Ishikawa (cell line): ENCODE measurements at regions not wholly inside any gene's neighbourhood (a gene's known extent, or its start where the extent isn't known, plus 50 kb on each side); places are given as distances from the start of the nearest gene placed in this dataset.

Experiments
- CEBPB ChIP-seq: IDR thresholded peaks from 2 replicates; pipeline ENCODE4 v1.6.1; 2012
- CREB1 ChIP-seq: IDR thresholded peaks from 2 replicates; pipeline ENCODE4 v1.6.1; 2012; ENCODE audit warnings: low read depth
- EGR1 ChIP-seq: IDR thresholded peaks from 2 replicates; pipeline ENCODE4 v1.6.1; 2012
- EP300 ChIP-seq: IDR thresholded peaks from 2 replicates; pipeline ENCODE4 v1.6.1; 2012; ENCODE audit warnings: borderline replicate concordance
- FOXM1 ChIP-seq: IDR thresholded peaks from 2 replicates; pipeline ENCODE4 v1.6.1; 2012; ENCODE audit warnings: low read depth, borderline replicate concordance
- NFIC ChIP-seq: IDR thresholded peaks from 2 replicates; pipeline ENCODE4 v1.6.1; 2012
- RAD21 ChIP-seq: IDR thresholded peaks from 2 replicates; pipeline ENCODE4 v1.6.1; 2012; ENCODE audit warnings: low read depth
- TAF1 ChIP-seq: IDR thresholded peaks from 2 replicates; pipeline ENCODE4 v1.6.1; 2012; ENCODE audit warnings: low read depth, mild to moderate bottlenecking
- TCF12 ChIP-seq: IDR thresholded peaks from 2 replicates; pipeline ENCODE4 v1.6.1; 2012; ENCODE audit warnings: low read depth
- TEAD4 ChIP-seq: IDR thresholded peaks from 2 replicates; pipeline ENCODE4 v1.6.1; 2012
- YY1 ChIP-seq: IDR thresholded peaks from 2 replicates; pipeline ENCODE4 v1.6.1; 2012; ENCODE audit warnings: low read depth
- ZBTB7A ChIP-seq: IDR thresholded peaks from 2 replicates; pipeline ENCODE4 v1.6.1; 2012; ENCODE audit warnings: low read depth
- TF ChIP-seq, protein P1 (sequence below): IDR thresholded peaks from 2 replicates; pipeline ENCODE4 v1.6.1; 2012
- TF ChIP-seq, protein P2 (sequence below): IDR thresholded peaks from 2 replicates; pipeline ENCODE4 v1.6.1; 2012
- TF ChIP-seq, protein P3 (sequence below): IDR thresholded peaks from 2 replicates; pipeline ENCODE4 v1.6.1; 2012; ENCODE audit warnings: low read depth, mild to moderate bottlenecking

DNA sequence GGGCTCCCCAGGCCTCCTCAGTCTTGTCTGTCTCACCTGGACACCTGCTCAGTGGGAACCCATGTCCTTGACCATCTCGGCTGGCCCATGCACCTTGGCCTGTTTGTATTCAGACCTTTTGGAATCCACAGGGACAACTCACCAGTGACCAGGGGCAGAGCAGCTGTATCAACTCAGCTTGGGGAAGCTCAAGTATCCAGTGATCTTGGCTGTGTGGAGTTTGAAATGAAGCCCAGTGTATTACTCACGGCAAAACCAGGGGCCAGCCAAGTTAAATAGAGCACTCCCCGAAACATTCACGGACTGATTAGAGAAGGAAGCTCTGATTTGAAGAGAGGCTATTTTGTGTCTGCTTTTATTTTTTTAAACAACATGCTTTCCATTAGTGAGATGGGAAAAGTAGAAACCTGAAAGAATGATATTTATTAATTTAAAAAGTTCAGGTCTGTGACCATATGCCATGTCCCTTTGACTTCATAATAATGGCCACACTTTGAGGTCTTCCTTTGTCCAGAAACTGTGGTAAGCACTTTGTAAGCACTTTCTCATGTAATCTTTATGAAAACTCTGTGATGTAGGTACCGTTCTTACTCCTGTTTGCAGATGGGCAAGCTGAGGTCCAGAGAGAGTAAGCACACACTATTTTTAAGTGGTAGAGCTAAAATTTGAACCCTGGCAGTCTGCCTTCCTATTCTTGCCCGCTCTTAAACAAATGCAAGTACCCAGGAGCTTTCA is 656.5 kb downstream of the BNC2 start:
- TF ChIP-seq RAD21 = no peak
- TF ChIP-seq CREB1 = no peak
- TF ChIP-seq ZBTB7A = no peak
- TF ChIP-seq, protein P1, sequence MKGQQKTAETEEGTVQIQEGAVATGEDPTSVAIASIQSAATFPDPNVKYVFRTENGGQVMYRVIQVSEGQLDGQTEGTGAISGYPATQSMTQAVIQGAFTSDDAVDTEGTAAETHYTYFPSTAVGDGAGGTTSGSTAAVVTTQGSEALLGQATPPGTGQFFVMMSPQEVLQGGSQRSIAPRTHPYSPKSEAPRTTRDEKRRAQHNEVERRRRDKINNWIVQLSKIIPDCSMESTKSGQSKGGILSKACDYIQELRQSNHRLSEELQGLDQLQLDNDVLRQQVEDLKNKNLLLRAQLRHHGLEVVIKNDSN = no peak
- TF ChIP-seq FOXM1 = no peak
- TF ChIP-seq CEBPB = no peak
- no peak for TF ChIP-seq EGR1
- TF ChIP-seq YY1 = no peak
- TF ChIP-seq TCF12 = no peak
- TF ChIP-seq TEAD4 = no peak
- no peak for TF ChIP-seq EP300

DNA sequence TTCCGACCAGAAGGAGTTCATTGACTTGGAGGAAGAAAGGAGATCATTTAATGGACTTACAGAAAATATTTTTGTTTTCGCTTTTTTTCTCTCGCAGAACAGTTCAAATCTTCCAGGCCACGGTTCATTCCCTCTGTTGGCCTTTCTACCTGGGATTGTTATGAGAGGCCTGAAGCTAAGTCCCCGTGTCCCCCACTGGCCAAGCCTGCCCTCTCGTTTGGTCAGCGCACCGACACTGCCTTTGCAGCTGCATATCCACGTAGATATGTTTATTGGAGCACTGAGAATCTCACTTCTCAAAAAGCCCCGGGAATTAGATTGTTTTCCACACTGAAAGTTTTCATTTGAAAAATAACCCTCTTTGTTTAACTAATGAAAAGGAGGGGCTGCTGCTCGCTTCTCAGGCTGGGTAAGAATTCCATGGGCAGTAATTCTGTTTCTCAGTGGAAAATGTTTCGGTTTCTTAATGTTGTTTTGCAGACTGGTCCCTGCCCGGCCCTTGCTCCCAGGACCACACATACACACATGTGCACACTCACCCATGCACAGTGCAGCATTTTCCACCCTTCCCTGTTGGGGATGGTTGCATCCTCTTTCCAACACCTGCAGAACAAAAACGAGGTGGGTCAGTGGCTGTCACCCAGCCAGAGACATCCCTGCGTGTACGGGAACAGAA is 655.7 kb downstream of the BNC2 start:
- TF ChIP-seq EP300 (no peak), ZBTB7A (no peak), TEAD4 (no peak), EGR1 (no peak), FOXM1 (no peak), TCF12 (no peak), RAD21 (no peak), CEBPB (no peak)
- TF ChIP-seq, protein P2, sequence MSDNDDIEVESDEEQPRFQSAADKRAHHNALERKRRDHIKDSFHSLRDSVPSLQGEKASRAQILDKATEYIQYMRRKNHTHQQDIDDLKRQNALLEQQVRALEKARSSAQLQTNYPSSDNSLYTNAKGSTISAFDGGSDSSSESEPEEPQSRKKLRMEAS = no peak
- TF ChIP-seq, protein P3, sequence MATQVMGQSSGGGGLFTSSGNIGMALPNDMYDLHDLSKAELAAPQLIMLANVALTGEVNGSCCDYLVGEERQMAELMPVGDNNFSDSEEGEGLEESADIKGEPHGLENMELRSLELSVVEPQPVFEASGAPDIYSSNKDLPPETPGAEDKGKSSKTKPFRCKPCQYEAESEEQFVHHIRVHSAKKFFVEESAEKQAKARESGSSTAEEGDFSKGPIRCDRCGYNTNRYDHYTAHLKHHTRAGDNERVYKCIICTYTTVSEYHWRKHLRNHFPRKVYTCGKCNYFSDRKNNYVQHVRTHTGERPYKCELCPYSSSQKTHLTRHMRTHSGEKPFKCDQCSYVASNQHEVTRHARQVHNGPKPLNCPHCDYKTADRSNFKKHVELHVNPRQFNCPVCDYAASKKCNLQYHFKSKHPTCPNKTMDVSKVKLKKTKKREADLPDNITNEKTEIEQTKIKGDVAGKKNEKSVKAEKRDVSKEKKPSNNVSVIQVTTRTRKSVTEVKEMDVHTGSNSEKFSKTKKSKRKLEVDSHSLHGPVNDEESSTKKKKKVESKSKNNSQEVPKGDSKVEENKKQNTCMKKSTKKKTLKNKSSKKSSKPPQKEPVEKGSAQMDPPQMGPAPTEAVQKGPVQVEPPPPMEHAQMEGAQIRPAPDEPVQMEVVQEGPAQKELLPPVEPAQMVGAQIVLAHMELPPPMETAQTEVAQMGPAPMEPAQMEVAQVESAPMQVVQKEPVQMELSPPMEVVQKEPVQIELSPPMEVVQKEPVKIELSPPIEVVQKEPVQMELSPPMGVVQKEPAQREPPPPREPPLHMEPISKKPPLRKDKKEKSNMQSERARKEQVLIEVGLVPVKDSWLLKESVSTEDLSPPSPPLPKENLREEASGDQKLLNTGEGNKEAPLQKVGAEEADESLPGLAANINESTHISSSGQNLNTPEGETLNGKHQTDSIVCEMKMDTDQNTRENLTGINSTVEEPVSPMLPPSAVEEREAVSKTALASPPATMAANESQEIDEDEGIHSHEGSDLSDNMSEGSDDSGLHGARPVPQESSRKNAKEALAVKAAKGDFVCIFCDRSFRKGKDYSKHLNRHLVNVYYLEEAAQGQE = no peak

DNA sequence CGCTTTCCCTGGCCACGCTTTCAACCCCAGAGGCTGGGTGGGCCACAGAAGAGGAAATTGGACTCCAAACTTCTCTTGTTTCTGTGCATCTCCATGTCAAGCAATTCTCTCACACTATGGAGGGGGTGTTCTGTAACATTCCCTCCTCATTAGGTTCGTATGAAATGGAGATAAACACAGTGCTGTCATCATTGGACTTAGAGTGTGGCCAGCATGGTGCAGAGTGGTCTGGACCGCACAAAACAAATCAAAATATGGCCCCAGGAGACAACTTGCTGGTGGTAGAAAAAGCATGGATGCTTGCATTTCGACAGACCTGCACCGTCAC is 655.2 kb downstream of the BNC2 start:
- no peak for TF ChIP-seq EP300
- no peak for TF ChIP-seq YY1
- TF ChIP-seq, protein P2 = no peak
- no peak for TF ChIP-seq TCF12
- TF ChIP-seq, protein P1 = no peak
- TF ChIP-seq EGR1 = no peak
- TF ChIP-seq TEAD4 = no peak
- TF ChIP-seq CREB1 = no peak

DNA sequence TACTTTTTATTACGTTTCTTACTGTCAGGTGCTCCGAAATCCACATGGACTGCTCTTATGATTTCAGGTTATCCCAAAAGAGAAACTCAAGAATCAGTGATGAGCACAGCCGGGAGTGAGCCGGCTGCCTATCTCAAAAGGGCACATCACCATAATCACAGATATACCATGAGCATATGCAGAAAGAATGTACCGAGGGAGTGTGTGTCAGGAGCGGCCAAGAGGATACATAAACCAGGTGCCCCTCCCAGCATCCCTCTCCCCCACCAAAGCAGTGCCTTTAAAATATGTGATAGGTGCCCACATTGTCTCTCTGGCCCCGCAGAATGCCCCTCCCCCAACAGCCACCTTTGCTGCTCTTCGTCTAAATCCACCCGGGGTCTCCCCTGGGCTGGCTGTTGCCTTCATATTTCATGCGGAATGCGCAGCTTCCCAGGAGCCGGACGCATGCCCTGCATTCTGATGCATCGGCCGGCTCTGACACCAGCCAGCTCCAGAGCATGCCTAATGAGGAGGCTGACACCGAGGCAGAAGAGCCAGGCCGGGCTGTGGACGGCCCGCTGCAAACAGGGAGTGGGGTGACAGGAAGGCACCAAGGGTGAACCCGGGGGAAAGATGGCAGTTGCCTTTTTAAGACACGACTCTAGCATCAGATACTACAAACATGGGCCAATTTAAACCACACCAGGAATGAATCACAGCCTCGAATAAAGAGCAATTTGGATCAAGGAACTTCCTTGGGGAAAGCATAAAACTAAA is 652.3 kb downstream of the BNC2 start:
- TF ChIP-seq NFIC = no peak
- TF ChIP-seq, protein P2 = no peak
- no peak for TF ChIP-seq YY1
- TF ChIP-seq, protein P3 = no peak
- TF ChIP-seq TCF12 = no peak
- TF ChIP-seq EP300 = no peak
- TF ChIP-seq CEBPB = no peak
- no peak for TF ChIP-seq FOXM1
- TF ChIP-seq RAD21 = no peak
- TF ChIP-seq EGR1 = no peak
- TF ChIP-seq TAF1 = no peak
- no peak for TF ChIP-seq ZBTB7A
- TF ChIP-seq, protein P1 = no peak
